ENCODE measurements at regions not wholly inside any gene's neighbourhood (a gene's known extent, or its start where the extent isn't known, plus 50 kb on each side); places are given as distances from the start of the nearest gene placed in this dataset.
"Not testable (repeated sequence)": the region's sequence is repeated elsewhere in the genome, so short reads cannot be mapped to it uniquely, and the experiment has no call there.

- Histone ChIP-seq H3K27ac (ENCODE audit: insufficient read depth, low read length, poor library complexity, severe bottlenecking) (no peak overlapping the region), H3K4me1 (ENCODE audit: control insufficient read depth, insufficient read depth, low read length, poor library complexity, severe bottlenecking) (no peaks in the 10 kb centered on the region), H3K36me3 (ENCODE audit: control insufficient read depth, insufficient read depth, low read length) (no peaks in the 10 kb centered on the region), H3K4me3 (ENCODE audit: low read depth, low read length) (no peak overlapping the region), H3K27me3 (ENCODE audit: control insufficient read depth, insufficient read depth, low read length) (no peaks in the 10 kb centered on the region), H3K9me3 (ENCODE audit: control insufficient read depth in 2 of 2, low read length in 2 of 2) (no peaks in the 10 kb centered on the region)
- DNase-seq: no peak
- peaks cover 1 to 29% (median 6%) of the 10 kb centered on the region in 7 donors for H3K9me3 Mint-ChIP-seq
- no peaks in the 10 kb centered on the region for H3K36me3 Mint-ChIP-seq
- no peak overlapping the region for H3K4me3 Mint-ChIP-seq
- no peaks in the 10 kb centered on the region for H3K27me3 Mint-ChIP-seq
- no peak overlapping the region for H3K27ac Mint-ChIP-seq
- no peak for ATAC-seq (ENCODE audit: low read depth in 2 of 2)
- no peaks in the 10 kb centered on the region for H3K4me1 Mint-ChIP-seq
Measured at GRCh38 chr5:162684145-162684544, 616.6 kb downstream of the GABRG2 start.

GRCh38 chr5:162685302-162685701 is 617.7 kb downstream of the GABRG2 start:
- Histone ChIP-seq H3K27ac (ENCODE audit: insufficient read depth, low read length, poor library complexity, severe bottlenecking) (no peak overlapping the region), H3K27me3 (ENCODE audit: control insufficient read depth, insufficient read depth, low read length) (no peaks in the 10 kb centered on the region), H3K9me3 (ENCODE audit: control insufficient read depth in 2 of 2, low read length in 2 of 2) (no peaks in the 10 kb centered on the region), H3K4me3 (ENCODE audit: low read depth, low read length) (no peak overlapping the region), H3K4me1 (ENCODE audit: control insufficient read depth, insufficient read depth, low read length, poor library complexity, severe bottlenecking) (no peaks in the 10 kb centered on the region), H3K36me3 (ENCODE audit: control insufficient read depth, insufficient read depth, low read length) (no peaks in the 10 kb centered on the region)
- Mint-ChIP-seq H3K27ac (no peak overlapping the region), H3K9me3 (peaks cover 1 to 29% (median 6%) of the 10 kb centered on the region in 7 donors), H3K4me1 (no peaks in the 10 kb centered on the region), H3K36me3 (no peaks in the 10 kb centered on the region), H3K27me3 (no peaks in the 10 kb centered on the region), H3K4me3 (no peak overlapping the region)
- ATAC-seq (ENCODE audit: low read depth in 2 of 2) (no peak), DNase-seq (no peak)

GRCh38 chr5:162696272-162696671 is 628.7 kb downstream of the GABRG2 start:
- not testable (repeated sequence) for H3K9me3 ChIP-seq (ENCODE audit: control insufficient read depth in 2 of 2, low read length in 2 of 2); H3K4me1 ChIP-seq (ENCODE audit: control insufficient read depth, insufficient read depth, low read length, poor library complexity, severe bottlenecking); H3K36me3 ChIP-seq (ENCODE audit: control insufficient read depth, insufficient read depth, low read length); H3K4me3 ChIP-seq (ENCODE audit: low read depth, low read length); H3K27me3 ChIP-seq (ENCODE audit: control insufficient read depth, insufficient read depth, low read length); H3K27ac ChIP-seq (ENCODE audit: insufficient read depth, low read length, poor library complexity, severe bottlenecking); ATAC-seq (ENCODE audit: low read depth in 2 of 2); H3K4me3 Mint-ChIP-seq; H3K4me1 Mint-ChIP-seq; DNase-seq; H3K27ac Mint-ChIP-seq; H3K27me3 Mint-ChIP-seq; H3K36me3 Mint-ChIP-seq
- peaks cover 1 to 22% (median 5%) of the 10 kb centered on the region in 7 donors for H3K9me3 Mint-ChIP-seq

GRCh38 chr5:162699361-162699760 is 631.8 kb downstream of the GABRG2 start:
- H3K4me1 ChIP-seq (ENCODE audit: control insufficient read depth, insufficient read depth, low read length, poor library complexity, severe bottlenecking): no peaks in the 10 kb centered on the region
- DNase-seq (no peak), ATAC-seq (ENCODE audit: low read depth in 2 of 2) (no peak)
- no peaks in the 10 kb centered on the region for H3K9me3 ChIP-seq (ENCODE audit: control insufficient read depth in 2 of 2, low read length in 2 of 2)
- no peak overlapping the region for H3K4me3 ChIP-seq (ENCODE audit: low read depth, low read length)
- H3K36me3 Mint-ChIP-seq: no peaks in the 10 kb centered on the region
- H3K27me3 Mint-ChIP-seq: no peaks in the 10 kb centered on the region
- peaks cover 0 to 12% (median 6%) of the 10 kb centered on the region in 7 donors for H3K9me3 Mint-ChIP-seq
- no peak overlapping the region for H3K27ac Mint-ChIP-seq
- H3K4me1 Mint-ChIP-seq: no peaks in the 10 kb centered on the region
- no peak overlapping the region for H3K27ac ChIP-seq (ENCODE audit: insufficient read depth, low read length, poor library complexity, severe bottlenecking)
- H3K36me3 ChIP-seq (ENCODE audit: control insufficient read depth, insufficient read depth, low read length): no peaks in the 10 kb centered on the region
- no peak overlapping the region for H3K4me3 Mint-ChIP-seq
- H3K27me3 ChIP-seq (ENCODE audit: control insufficient read depth, insufficient read depth, low read length): no peaks in the 10 kb centered on the region

- H3K4me1 ChIP-seq (ENCODE audit: control insufficient read depth, insufficient read depth, low read length, poor library complexity, severe bottlenecking): no peaks in the 10 kb centered on the region
- no peak overlapping the region for H3K4me3 ChIP-seq (ENCODE audit: low read depth, low read length)
- DNase-seq (no peak), ATAC-seq (ENCODE audit: low read depth in 2 of 2) (no peak)
- H3K27me3 Mint-ChIP-seq: no peaks in the 10 kb centered on the region
- H3K9me3 ChIP-seq (ENCODE audit: control insufficient read depth in 2 of 2, low read length in 2 of 2): peaks cover 0 to 2% of the 10 kb centered on the region in 2 experiments
- H3K36me3 Mint-ChIP-seq: no peaks in the 10 kb centered on the region
- H3K4me1 Mint-ChIP-seq: no peaks in the 10 kb centered on the region
- H3K27ac Mint-ChIP-seq: no peak overlapping the region
- H3K27ac ChIP-seq (ENCODE audit: insufficient read depth, low read length, poor library complexity, severe bottlenecking): no peak overlapping the region
- peaks cover 0 to 6% (median 3%) of the 10 kb centered on the region in 7 donors for H3K9me3 Mint-ChIP-seq
- no peak overlapping the region for H3K4me3 Mint-ChIP-seq
- no peaks in the 10 kb centered on the region for H3K27me3 ChIP-seq (ENCODE audit: control insufficient read depth, insufficient read depth, low read length)
- no peaks in the 10 kb centered on the region for H3K36me3 ChIP-seq (ENCODE audit: control insufficient read depth, insufficient read depth, low read length)
Measured at GRCh38 chr5:162703914-162704313, 636.3 kb downstream of the GABRG2 start.

- ATAC-seq (ENCODE audit: low read depth in 2 of 2): no peak
- Mint-ChIP-seq H3K4me3 (no peak overlapping the region), H3K9me3 (peaks cover 0 to 16% (median 5%) of the 10 kb centered on the region in 7 donors), H3K27me3 (no peaks in the 10 kb centered on the region), H3K36me3 (no peaks in the 10 kb centered on the region), H3K27ac (no peak overlapping the region), H3K4me1 (no peaks in the 10 kb centered on the region)
- DNase-seq: no peak
- Histone ChIP-seq H3K9me3 (ENCODE audit: control insufficient read depth in 2 of 2, low read length in 2 of 2) (peaks cover 0 to 2% of the 10 kb centered on the region in 2 experiments), H3K27me3 (ENCODE audit: control insufficient read depth, insufficient read depth, low read length) (no peaks in the 10 kb centered on the region), H3K4me3 (ENCODE audit: low read depth, low read length) (no peak overlapping the region), H3K27ac (ENCODE audit: insufficient read depth, low read length, poor library complexity, severe bottlenecking) (no peak overlapping the region), H3K36me3 (ENCODE audit: control insufficient read depth, insufficient read depth, low read length) (no peaks in the 10 kb centered on the region), H3K4me1 (ENCODE audit: control insufficient read depth, insufficient read depth, low read length, poor library complexity, severe bottlenecking) (no peaks in the 10 kb centered on the region)
Measured at GRCh38 chr5:162711244-162711643, 643.7 kb downstream of the GABRG2 start.

- H3K36me3 Mint-ChIP-seq: no peaks in the 10 kb centered on the region
- no peak for ATAC-seq (ENCODE audit: low read depth in 2 of 2)
- H3K4me3 ChIP-seq (ENCODE audit: low read depth, low read length): no peak overlapping the region
- DNase-seq: no peak
- no peaks in the 10 kb centered on the region for H3K27me3 ChIP-seq (ENCODE audit: control insufficient read depth, insufficient read depth, low read length)
- no peak overlapping the region for H3K27ac Mint-ChIP-seq
- no peak overlapping the region for H3K27ac ChIP-seq (ENCODE audit: insufficient read depth, low read length, poor library complexity, severe bottlenecking)
- peaks cover 0 to 14% of the 10 kb centered on the region in 2 experiments for H3K9me3 ChIP-seq (ENCODE audit: control insufficient read depth in 2 of 2, low read length in 2 of 2)
- H3K4me1 Mint-ChIP-seq: no peaks in the 10 kb centered on the region
- H3K36me3 ChIP-seq (ENCODE audit: control insufficient read depth, insufficient read depth, low read length): no peaks in the 10 kb centered on the region
- no peaks in the 10 kb centered on the region for H3K4me1 ChIP-seq (ENCODE audit: control insufficient read depth, insufficient read depth, low read length, poor library complexity, severe bottlenecking)
- no peak overlapping the region for H3K4me3 Mint-ChIP-seq
- no peaks in the 10 kb centered on the region for H3K27me3 Mint-ChIP-seq
- peaks cover 0 to 12% (median 7%) of the 10 kb centered on the region in 7 donors for H3K9me3 Mint-ChIP-seq
Measured at GRCh38 chr5:162719720-162720119, 652.1 kb downstream of the GABRG2 start.

GRCh38 chr5:162721125-162721524 is 653.6 kb downstream of the GABRG2 start:
- no peaks in the 10 kb centered on the region for H3K27me3 ChIP-seq (ENCODE audit: control insufficient read depth, insufficient read depth, low read length)
- H3K9me3 ChIP-seq (ENCODE audit: control insufficient read depth in 2 of 2, low read length in 2 of 2): peaks cover 0 to 14% of the 10 kb centered on the region in 2 experiments
- H3K4me3 ChIP-seq (ENCODE audit: low read depth, low read length): no peak overlapping the region
- no peak for DNase-seq
- Mint-ChIP-seq H3K4me3 (no peak overlapping the region), H3K9me3 (peaks cover 0 to 14% (median 7%) of the 10 kb centered on the region in 7 donors), H3K27me3 (no peaks in the 10 kb centered on the region), H3K36me3 (no peaks in the 10 kb centered on the region), H3K4me1 (no peaks in the 10 kb centered on the region), H3K27ac (no peak overlapping the region)
- no peak for ATAC-seq (ENCODE audit: low read depth in 2 of 2)
- no peak overlapping the region for H3K27ac ChIP-seq (ENCODE audit: insufficient read depth, low read length, poor library complexity, severe bottlenecking)
- no peaks in the 10 kb centered on the region for H3K36me3 ChIP-seq (ENCODE audit: control insufficient read depth, insufficient read depth, low read length)
- H3K4me1 ChIP-seq (ENCODE audit: control insufficient read depth, insufficient read depth, low read length, poor library complexity, severe bottlenecking): no peaks in the 10 kb centered on the region

Data from CD4-positive, CD25-positive, alpha-beta regulatory T cell (primary cell).